D721Med (cell line): ENCODE measurements at regions not wholly inside any gene's neighbourhood (a gene's known extent, or its start where the extent isn't known, plus 50 kb on each side); places are given as distances from the start of the nearest gene placed in this dataset.

Source experiments
- DNase-seq: peaks from one replicate; pipeline ENCODE4 v3.0.0; 2011; ENCODE audit warnings: low spot score; ENCODE audit not compliant: insufficient read length
- FAIRE-seq: peaks from 2 replicates; lab custom pipeline; 2011; peaks lifted over from hg19 to GRCh38; lab: Jason Lieb, UNC
- TF ChIP-seq, protein P1 (sequence below): IDR thresholded peaks from 2 replicates; pipeline ENCODE4 v1.5.1; 2012; ENCODE audit warnings: mild to moderate bottlenecking, control low read depth; ENCODE audit not compliant: insufficient read depth; ENCODE audit errors: missing control alignments

DNA sequence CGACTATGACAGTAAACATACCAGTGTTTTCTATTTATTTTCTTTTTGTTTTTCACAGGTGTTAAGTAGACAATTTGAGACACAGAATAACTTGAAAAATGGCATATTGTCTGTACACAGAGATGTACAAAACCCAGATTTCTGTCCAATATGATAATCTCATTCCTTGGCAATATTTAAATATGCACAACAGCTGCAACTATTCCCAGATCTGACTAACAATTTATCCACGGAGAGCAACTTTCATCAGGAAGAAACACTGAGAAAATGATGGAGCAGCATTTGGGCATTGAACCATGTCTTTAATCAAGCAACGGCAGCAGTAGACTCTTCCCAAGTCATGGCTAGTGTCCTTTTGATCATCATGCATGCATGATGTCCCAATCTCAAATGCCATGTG, 452.6 kb downstream of the ZPLD1 start:
- FAIRE-seq (no peak), DNase-seq (no peak)
- TF ChIP-seq, protein P1, sequence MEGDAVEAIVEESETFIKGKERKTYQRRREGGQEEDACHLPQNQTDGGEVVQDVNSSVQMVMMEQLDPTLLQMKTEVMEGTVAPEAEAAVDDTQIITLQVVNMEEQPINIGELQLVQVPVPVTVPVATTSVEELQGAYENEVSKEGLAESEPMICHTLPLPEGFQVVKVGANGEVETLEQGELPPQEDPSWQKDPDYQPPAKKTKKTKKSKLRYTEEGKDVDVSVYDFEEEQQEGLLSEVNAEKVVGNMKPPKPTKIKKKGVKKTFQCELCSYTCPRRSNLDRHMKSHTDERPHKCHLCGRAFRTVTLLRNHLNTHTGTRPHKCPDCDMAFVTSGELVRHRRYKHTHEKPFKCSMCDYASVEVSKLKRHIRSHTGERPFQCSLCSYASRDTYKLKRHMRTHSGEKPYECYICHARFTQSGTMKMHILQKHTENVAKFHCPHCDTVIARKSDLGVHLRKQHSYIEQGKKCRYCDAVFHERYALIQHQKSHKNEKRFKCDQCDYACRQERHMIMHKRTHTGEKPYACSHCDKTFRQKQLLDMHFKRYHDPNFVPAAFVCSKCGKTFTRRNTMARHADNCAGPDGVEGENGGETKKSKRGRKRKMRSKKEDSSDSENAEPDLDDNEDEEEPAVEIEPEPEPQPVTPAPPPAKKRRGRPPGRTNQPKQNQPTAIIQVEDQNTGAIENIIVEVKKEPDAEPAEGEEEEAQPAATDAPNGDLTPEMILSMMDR: no peak

DNA sequence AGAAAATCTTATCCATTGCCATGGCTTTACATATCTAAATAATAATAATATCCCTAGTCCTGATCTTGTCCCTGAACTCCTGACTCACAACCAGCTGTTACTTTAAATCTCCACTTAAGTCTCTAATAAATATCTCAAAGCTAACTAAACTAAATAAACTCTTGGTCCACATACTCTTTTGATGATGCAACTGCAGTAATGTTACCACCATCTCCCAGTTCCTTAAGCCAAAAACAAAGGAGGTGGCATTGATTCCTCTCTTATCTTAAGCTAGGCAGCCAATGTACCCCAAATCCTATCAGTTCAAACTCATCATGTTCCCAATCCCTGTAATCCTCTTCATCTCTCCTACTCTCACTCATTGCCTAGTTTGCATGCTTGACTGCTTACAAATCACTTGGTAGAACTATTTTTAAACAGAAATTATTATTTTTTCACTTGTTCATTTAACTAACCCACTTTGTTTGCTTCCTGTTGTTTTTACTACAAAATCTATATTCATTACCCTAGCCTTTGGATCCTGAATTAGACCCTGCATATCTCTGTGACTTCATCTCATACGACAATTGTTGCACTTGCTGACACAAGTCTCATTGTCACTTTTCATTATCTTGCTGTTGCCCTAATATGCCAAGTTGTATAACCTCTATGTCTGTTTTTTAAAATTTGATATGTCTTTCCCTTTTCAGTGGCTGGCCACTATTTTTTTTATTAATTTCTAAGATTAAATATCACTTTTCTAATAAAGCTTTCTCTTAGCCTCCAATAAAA, 462.2 kb downstream of the ZPLD1 start:
- DNase-seq (no peak), FAIRE-seq (no peak)
- TF ChIP-seq, protein P1: no peak

DNA sequence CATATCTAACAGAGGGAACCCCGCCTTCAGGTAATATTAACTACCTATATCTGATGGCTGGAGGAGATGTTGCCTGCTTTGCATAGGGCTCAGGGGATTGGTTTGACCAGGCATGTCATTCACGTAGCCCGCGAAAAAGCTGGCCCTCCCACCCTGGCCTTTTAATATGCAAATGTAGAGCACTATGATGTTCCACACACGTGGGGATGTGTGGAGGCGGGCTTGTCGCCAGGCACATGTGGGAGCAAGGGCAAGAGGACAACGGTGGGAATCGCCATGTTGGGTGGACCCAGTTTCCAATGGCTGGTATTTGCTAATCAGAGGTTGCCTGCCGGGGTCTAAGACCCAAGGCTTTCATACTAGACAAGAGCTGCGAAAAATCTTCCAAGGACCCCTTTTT, 469.8 kb downstream of the ZPLD1 start:
- TF ChIP-seq, protein P1: no peak
- FAIRE-seq: no peak
- no peak for DNase-seq

DNA sequence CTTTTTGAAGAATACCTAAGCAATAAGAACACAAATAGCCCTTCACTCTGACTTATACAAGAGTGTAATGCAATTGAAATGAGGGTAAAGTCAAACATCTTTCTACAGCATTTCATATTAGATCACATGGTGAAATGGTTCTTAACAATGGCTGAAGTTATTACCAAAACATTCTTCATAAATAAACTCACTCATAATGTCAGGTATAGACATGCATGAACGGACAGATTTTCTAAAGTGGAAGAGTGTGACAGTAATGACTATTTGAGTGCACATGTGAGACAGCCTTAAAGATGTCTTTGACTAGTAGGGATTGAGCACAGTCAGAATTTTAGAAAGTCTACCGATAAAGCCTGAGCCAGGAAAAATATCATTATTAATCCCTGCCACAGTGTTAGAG, 471.0 kb downstream of the ZPLD1 start:
- DNase-seq (no peak), FAIRE-seq (no peak)
- TF ChIP-seq, protein P1: no peak

DNA sequence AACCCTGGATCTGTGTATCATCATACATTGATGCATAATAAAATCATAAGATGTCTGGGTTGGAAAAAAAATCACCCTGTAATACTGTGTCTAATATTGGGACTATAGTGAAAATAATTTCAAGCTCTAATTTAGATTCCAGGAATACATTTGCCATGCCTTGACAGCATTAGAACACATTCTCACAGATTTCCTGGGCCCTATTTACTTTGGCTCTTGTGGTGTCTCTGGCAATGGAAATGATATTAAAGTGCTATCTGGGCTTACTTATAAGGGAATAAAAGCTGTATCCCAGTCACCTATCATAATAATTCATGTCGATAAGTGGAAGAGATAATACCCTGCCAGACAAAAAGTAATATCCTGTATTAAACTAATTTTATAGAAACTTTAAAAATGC, 472.0 kb downstream of the ZPLD1 start:
- TF ChIP-seq, protein P1: no peak
- no peak for FAIRE-seq
- DNase-seq: no peak

DNA sequence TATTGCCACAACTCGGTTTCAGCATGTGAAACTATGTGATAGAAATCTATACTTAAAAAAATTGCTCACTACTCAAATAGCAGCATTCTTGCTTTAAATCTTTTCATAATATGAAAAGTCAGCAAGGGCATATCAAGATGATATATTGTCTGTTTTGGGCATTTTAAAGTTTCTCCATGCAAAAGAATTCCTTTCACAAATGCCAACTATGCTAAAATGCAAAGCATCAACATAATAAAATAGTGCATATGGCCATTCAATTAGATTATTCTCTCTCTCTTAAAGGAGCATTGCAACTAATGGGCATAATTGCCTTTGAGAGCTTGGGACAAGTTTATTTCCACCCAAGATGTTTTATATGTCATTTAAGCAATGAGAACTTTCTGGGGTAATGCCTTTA, 475.1 kb downstream of the ZPLD1 start:
- TF ChIP-seq, protein P1: no peak
- DNase-seq (no peak), FAIRE-seq (no peak)

DNA sequence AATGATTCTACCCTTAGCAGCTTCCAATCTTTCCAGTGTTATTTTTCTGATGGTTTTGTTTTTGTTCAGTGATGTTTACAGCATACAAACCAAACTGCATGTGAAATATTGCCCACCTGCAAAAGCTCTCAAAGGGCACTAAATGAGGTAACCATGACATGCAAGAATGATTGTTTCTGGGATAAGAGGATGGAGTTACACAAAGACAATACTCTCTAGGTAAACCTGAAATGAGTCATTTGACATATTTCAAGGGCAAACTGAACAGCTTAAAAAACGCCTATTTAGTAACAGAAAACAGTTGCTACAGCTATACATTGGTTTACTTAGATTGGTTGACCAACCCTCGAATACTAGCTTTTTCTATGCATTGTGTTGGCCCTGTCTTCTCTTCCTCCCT, 481.7 kb downstream of the ZPLD1 start:
- no peak for FAIRE-seq

More for the DNA sequence above, 481.7 kb downstream of the ZPLD1 start:
- DNase-seq: no peak
- TF ChIP-seq, protein P1: no peak
